Right renal cortex interstitium (tissue), 3 donors: ENCODE measurements at regions not wholly inside any gene's neighbourhood (a gene's known extent, or its start where the extent isn't known, plus 50 kb on each side); places are given as distances from the start of the nearest gene placed in this dataset.

Source experiments
- DNase-seq, 3 donors: peaks; one replicate each; pipeline ENCODE4 v3.0.0-alpha.2; 2013; ENCODE audit warnings: low read depth in 3 of 3, low spot score in 2 of 3

- DNase-seq = no peak
Measured at GRCh38 chr11:119803726-119804294, 74.8 kb upstream of the NECTIN1 start.

- DNase-seq = no peak
Measured at GRCh38 chr11:119803139-119803538, 74.1 kb upstream of the NECTIN1 start.

GRCh38 chr11:119802670-119803069, 73.7 kb upstream of the NECTIN1 start:
- no peak for DNase-seq

- DNase-seq = no peak
Measured at GRCh38 chr11:119800619-119801018, 71.6 kb upstream of the NECTIN1 start.

GRCh38 chr11:119800171-119800570, 71.2 kb upstream of the NECTIN1 start:
- DNase-seq = no peak

GRCh38 chr11:119798656-119799055, 69.7 kb upstream of the NECTIN1 start:
- no peak for DNase-seq

GRCh38 chr11:119797736-119798135, 68.7 kb upstream of the NECTIN1 start:
- no peak for DNase-seq

GRCh38 chr11:119797123-119797611, 68.2 kb upstream of the NECTIN1 start:
- DNase-seq = no peak

- no peak for DNase-seq
Measured at GRCh38 chr11:119796363-119797060, 67.5 kb upstream of the NECTIN1 start.

GRCh38 chr11:119795690-119796089, 66.7 kb upstream of the NECTIN1 start:
- DNase-seq = no peak

GRCh38 chr11:119795231-119795630, 66.2 kb upstream of the NECTIN1 start:
- DNase-seq = no peak

- no peak for DNase-seq
Measured at GRCh38 chr11:119794756-119795155, 65.8 kb upstream of the NECTIN1 start.

GRCh38 chr11:119794141-119794665, 65.2 kb upstream of the NECTIN1 start:
- no peak for DNase-seq

- no peak for DNase-seq
Measured at GRCh38 chr11:119793335-119793984, 64.5 kb upstream of the NECTIN1 start.

GRCh38 chr11:119791701-119792151, 62.7 kb upstream of the NECTIN1 start:
- no peak for DNase-seq

- no peak for DNase-seq
Measured at GRCh38 chr11:119791047-119791446, 62.0 kb upstream of the NECTIN1 start.

GRCh38 chr11:119790476-119790875, 61.5 kb upstream of the NECTIN1 start:
- DNase-seq = no peak

- DNase-seq = no peak
Measured at GRCh38 chr11:119789766-119790407, 60.9 kb upstream of the NECTIN1 start.

- DNase-seq = no peak
Measured at GRCh38 chr11:119788911-119789560, 60.0 kb upstream of the NECTIN1 start.

GRCh38 chr11:119788096-119788883, 59.3 kb upstream of the NECTIN1 start:
- DNase-seq = no peak
